GM21423 (cell line): ENCODE measurements at regions not wholly inside any gene's neighbourhood (a gene's known extent, or its start where the extent isn't known, plus 50 kb on each side); places are given as distances from the start of the nearest gene placed in this dataset.

Experiments used
- ATAC-seq: cut with Tn5 transposase; IDR thresholded peaks from one replicate; pipeline ENCODE4 v1.9.1; 2021; ENCODE audit warnings: mild to moderate bottlenecking, moderate library complexity; ENCODE audit not compliant: unreplicated experiment

GRCh38 chr2:139201516-139201915 lies 421.3 kb upstream of the NXPH2 start:
- ATAC-seq = no peak

- no peak for ATAC-seq
These were observed 416.6 kb upstream of the NXPH2 start for GRCh38 chr2:139196754-139197153.

GRCh38 chr2:139194546-139194945 lies 414.4 kb upstream of the NXPH2 start:
- no peak for ATAC-seq

- ATAC-seq = no peak
These were observed 396.9 kb upstream of the NXPH2 start for GRCh38 chr2:139177041-139177440.

- ATAC-seq = no peak
These were observed 395.3 kb upstream of the NXPH2 start for GRCh38 chr2:139175510-139175909.

GRCh38 chr2:139170406-139170805 lies 390.2 kb upstream of the NXPH2 start:
- ATAC-seq = no peak

- ATAC-seq = no peak
These were observed 385.4 kb upstream of the NXPH2 start for GRCh38 chr2:139165601-139166000.

GRCh38 chr2:139165041-139165440 lies 384.9 kb upstream of the NXPH2 start:
- ATAC-seq = no peak

- no peak for ATAC-seq
These were observed 382.8 kb upstream of the NXPH2 start for GRCh38 chr2:139162957-139163356.

- ATAC-seq = no peak
These were observed 382.3 kb upstream of the NXPH2 start for GRCh38 chr2:139162456-139162855.

GRCh38 chr2:139160836-139161235 lies 380.6 kb upstream of the NXPH2 start:
- ATAC-seq = no peak

- ATAC-seq = no peak
These were observed 379.0 kb upstream of the NXPH2 start for GRCh38 chr2:139159177-139159576.

- no peak for ATAC-seq
These were observed 376.5 kb upstream of the NXPH2 start for GRCh38 chr2:139156730-139157129.

GRCh38 chr2:139155991-139156390 lies 375.8 kb upstream of the NXPH2 start:
- no peak for ATAC-seq

GRCh38 chr2:139142252-139142880 lies 362.2 kb upstream of the NXPH2 start:
- no peak for ATAC-seq

GRCh38 chr2:139124271-139124670 lies 344.1 kb upstream of the NXPH2 start:
- no peak for ATAC-seq

GRCh38 chr2:139123795-139124194 lies 343.6 kb upstream of the NXPH2 start:
- ATAC-seq = no peak

- no peak for ATAC-seq
These were observed 342.5 kb upstream of the NXPH2 start for GRCh38 chr2:139122711-139123158.

- ATAC-seq = no peak
These were observed 319.5 kb upstream of the NXPH2 start for GRCh38 chr2:139099721-139100120.

GRCh38 chr2:139098961-139099360 lies 318.8 kb upstream of the NXPH2 start:
- ATAC-seq = no peak

GRCh38 chr2:139083121-139083520 lies 302.9 kb upstream of the NXPH2 start:
- no peak for ATAC-seq

GRCh38 chr2:139080244-139080643 lies 300.1 kb upstream of the NXPH2 start:
- ATAC-seq = no peak

- ATAC-seq = no peak
These were observed 299.1 kb upstream of the NXPH2 start for GRCh38 chr2:139079311-139079710.
